ENCODE measurements at regions not wholly inside any gene's neighbourhood (a gene's known extent, or its start where the extent isn't known, plus 50 kb on each side); places are given as distances from the start of the nearest gene placed in this dataset.
"Not testable (repeated sequence)": the region's sequence is repeated elsewhere in the genome, so short reads cannot be mapped to it uniquely, and the experiment has no call there.

DNA sequence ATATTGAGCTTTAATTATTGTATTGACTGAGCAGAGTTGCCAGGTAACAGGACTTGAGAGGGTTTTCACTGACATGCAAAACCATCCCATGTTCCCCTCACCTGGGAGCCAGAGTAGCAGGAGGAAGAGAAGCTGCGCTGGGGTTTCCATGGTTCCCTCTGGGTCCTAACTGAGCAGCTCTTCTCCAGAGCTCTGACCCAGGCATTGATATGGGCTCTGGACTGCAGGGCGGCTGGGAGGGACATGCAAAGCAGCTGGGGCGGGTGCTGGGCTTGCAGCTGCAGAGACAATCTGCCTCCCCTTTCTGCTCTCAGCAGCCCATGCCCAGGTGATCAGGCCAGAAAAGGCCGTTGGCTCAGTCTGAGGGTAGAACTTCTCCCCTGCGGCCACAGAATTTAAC, 451.5 kb downstream of the RPIA start:
- TF ChIP-seq POLR2A (IDR thresholded peaks at IDR 0.05), result not testable (repeated sequence)
- TF ChIP-seq, protein P1, sequence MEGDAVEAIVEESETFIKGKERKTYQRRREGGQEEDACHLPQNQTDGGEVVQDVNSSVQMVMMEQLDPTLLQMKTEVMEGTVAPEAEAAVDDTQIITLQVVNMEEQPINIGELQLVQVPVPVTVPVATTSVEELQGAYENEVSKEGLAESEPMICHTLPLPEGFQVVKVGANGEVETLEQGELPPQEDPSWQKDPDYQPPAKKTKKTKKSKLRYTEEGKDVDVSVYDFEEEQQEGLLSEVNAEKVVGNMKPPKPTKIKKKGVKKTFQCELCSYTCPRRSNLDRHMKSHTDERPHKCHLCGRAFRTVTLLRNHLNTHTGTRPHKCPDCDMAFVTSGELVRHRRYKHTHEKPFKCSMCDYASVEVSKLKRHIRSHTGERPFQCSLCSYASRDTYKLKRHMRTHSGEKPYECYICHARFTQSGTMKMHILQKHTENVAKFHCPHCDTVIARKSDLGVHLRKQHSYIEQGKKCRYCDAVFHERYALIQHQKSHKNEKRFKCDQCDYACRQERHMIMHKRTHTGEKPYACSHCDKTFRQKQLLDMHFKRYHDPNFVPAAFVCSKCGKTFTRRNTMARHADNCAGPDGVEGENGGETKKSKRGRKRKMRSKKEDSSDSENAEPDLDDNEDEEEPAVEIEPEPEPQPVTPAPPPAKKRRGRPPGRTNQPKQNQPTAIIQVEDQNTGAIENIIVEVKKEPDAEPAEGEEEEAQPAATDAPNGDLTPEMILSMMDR (IDR thresholded peaks at IDR 0.05), result not testable (repeated sequence)
